GM10266 (cell line): ENCODE measurements at regions not wholly inside any gene's neighbourhood (a gene's known extent, or its start where the extent isn't known, plus 50 kb on each side); places are given as distances from the start of the nearest gene placed in this dataset.

Source experiments
- DNase-seq: peaks from one replicate; pipeline ENCODE4 v3.0.0; 2012; ENCODE audit errors: extremely low spot score
- TF ChIP-seq, protein P1 (sequence below): IDR thresholded peaks from 2 replicates; pipeline ENCODE4 v1.5.1; 2012; ENCODE audit warnings: mild to moderate bottlenecking, low read depth; ENCODE audit not compliant: control insufficient read depth, insufficient read depth; ENCODE audit errors: missing control alignments

DNA sequence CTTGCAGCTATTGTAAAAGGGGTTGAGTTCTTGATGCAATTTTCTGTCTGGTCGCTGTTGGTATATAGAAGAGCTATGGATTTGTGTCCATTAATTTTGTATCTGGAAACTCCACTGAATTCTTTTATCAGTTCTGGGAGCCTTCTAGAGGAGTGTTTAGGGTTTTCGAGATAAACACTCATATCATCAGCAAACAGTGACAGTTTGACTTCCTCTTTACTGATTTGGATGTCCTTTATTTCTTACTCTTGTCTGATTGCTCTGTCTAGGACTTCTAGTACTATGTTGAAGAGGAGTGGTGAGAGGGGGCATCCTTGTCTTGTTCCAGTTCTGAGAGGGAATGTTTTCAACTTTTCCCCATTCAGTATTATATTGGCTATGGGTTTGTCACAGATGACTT is 120.8 kb upstream of the SSTR4 start:
- DNase-seq = no peak

DNA sequence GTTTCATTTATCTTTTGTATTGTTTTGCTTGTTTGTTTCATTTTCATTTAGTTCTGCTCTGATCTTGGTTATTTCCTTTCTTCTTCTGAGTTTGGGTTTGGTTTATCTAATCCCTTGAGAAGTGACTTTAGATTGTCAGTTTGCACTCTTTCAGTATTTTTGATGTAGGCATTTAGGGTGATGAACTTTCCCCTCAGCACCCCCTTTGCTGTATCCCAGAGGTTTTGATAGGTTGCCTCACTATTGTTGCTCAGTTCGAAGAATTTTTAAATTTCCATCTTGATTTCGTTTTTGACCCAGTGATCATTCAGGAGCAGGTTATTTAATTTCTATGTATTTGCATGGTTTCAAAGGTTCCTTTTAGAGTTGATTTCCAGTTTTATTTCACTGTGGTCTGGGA is 119.6 kb upstream of the SSTR4 start:
- DNase-seq = no peak
- TF ChIP-seq, protein P1, sequence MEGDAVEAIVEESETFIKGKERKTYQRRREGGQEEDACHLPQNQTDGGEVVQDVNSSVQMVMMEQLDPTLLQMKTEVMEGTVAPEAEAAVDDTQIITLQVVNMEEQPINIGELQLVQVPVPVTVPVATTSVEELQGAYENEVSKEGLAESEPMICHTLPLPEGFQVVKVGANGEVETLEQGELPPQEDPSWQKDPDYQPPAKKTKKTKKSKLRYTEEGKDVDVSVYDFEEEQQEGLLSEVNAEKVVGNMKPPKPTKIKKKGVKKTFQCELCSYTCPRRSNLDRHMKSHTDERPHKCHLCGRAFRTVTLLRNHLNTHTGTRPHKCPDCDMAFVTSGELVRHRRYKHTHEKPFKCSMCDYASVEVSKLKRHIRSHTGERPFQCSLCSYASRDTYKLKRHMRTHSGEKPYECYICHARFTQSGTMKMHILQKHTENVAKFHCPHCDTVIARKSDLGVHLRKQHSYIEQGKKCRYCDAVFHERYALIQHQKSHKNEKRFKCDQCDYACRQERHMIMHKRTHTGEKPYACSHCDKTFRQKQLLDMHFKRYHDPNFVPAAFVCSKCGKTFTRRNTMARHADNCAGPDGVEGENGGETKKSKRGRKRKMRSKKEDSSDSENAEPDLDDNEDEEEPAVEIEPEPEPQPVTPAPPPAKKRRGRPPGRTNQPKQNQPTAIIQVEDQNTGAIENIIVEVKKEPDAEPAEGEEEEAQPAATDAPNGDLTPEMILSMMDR = no peak

More for the DNA sequence above, 120.8 kb upstream of the SSTR4 start:
- TF ChIP-seq, protein P1 = no peak

GRCh38 chr20:22916021-22916842 is 118.9 kb upstream of the SSTR4 start:
- DNase-seq = no peak
- TF ChIP-seq, protein P1 = no peak

DNA sequence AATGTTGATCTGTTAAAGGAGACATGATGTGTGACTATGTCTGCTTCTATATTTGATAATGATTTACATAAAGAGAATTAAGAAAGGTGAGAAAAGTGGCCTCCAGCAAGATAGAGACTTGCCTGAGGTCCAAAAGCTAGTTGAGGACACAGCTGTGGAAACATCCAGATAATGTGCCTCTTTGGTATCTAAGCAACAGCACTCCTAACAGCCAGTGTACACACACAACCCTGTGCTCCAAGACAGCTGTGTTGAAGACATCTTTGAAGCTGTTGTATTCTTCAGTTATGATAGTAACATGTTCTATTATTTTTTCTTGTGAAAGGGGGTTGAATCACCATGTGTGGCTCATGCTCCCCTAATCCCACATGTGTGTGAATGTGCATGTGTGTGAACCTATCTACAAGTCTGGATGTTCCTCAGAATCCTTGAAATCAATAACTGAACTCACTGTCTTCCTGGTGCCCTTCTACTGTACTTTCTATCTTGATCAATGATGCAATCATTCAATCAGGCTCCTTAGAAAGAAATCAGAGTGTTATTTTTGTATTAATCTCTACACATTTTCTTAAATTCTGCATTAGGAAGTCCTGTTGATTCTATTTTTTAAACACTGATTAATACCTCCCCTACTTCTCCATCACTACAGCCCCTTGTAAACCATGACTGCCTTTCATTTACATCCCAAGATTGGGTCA is 116.7 kb upstream of the SSTR4 start:
- no peak for DNase-seq
- TF ChIP-seq, protein P1 = no peak

DNA sequence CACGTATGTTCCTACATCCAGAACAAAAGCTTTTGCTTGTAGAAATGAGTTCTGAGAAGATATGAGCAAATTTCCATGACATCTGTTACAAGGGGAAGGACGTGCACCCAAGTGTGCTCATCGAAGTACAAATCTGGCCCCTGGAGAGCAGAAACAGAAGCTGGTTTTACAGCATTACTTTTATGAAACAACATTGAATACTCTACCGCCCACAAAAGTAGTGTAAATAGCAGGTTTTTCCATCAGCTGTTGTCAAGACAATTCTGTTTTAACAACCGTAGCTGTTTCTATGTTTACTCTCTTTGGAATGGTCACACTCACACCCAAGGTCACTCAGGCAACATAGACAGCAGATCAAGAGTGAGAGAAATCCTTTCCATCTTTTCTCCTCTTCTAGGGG is 114.2 kb upstream of the SSTR4 start:
- no peak for DNase-seq
- TF ChIP-seq, protein P1 = no peak

- DNase-seq = no peak
- TF ChIP-seq, protein P1 = no peak
Measured at GRCh38 chr20:22921595-22922421, 113.3 kb upstream of the SSTR4 start.
